Spinal cord (tissue), 9 donors: ENCODE measurements at regions not wholly inside any gene's neighbourhood (a gene's known extent, or its start where the extent isn't known, plus 50 kb on each side); places are given as distances from the start of the nearest gene placed in this dataset.

Source experiments
- DNase-seq, 6 donors: peaks; one replicate each; pipeline versions ENCODE4 v3.0.0 to v3.0.0-alpha.2; 2013 to 2015; ENCODE audit warnings: low spot score in 6 of 6, low read depth in 4 of 6
- H3K27ac ChIP-seq: one replicate; pipeline ENCODE4 v1.5.1; 2013; ENCODE audit warnings: low read depth, low read length, control low read depth
- H3K27me3 ChIP-seq: one replicate; pipeline ENCODE4 v1.6.1; 2013; ENCODE audit warnings: low read length; ENCODE audit not compliant: control insufficient read depth, insufficient read depth
- H3K36me3 ChIP-seq: one replicate; pipeline ENCODE4 v1.6.1; 2013; ENCODE audit warnings: low read length; ENCODE audit not compliant: control insufficient read depth, insufficient read depth
- H3K4me1 ChIP-seq: one replicate; pipeline ENCODE4 v1.6.1; 2013; ENCODE audit warnings: low read length; ENCODE audit not compliant: control insufficient read depth, insufficient read depth
- H3K4me3 ChIP-seq: one replicate; pipeline ENCODE4 v1.5.1; 2013; ENCODE audit warnings: low read depth, low read length, control low read depth
- H3K9me3 ChIP-seq: one replicate; pipeline ENCODE4 v1.6.1; 2013; ENCODE audit warnings: low read length; ENCODE audit not compliant: control insufficient read depth, insufficient read depth
- WGBS: methylation state at CpG from one replicate; pipeline ENCODE4 v1.1.5; 2013; ENCODE audit warnings: missing lambda C conversion rate; ENCODE audit not compliant: insufficient coverage; 5-methylcytosine and 5-hydroxymethylcytosine counted together
- donor health status: healthy.

DNA sequence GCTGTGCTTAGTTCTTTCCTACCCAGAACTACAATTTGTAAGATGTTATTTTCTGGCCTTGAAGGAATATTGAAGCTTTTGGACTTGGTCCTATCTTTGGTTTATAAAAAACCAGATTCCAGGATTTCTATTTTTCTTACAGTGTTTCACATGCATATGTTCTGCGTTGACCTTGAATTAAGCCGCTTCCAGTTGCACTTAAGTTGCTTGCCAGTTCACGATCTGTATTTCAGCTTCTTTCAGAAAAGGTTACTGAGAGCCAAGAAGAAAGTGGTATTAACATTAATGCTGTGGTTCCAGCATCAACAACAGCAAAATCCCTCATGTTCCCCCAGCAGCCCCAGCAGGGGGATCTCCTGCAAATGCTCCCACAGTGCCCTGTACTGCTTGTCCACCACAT, 156.4 kb upstream of the ADAMTS16 start:
- DNase-seq: no peak
- no CpG with 5 or more reads among the region's 3 CpGs for WGBS
- Histone ChIP-seq H3K4me3 (no peak overlapping the region), H3K4me1 (no peaks in the 10 kb centered on the region), H3K27ac (no peak overlapping the region), H3K9me3 (no peaks in the 10 kb centered on the region), H3K27me3 (no peaks in the 10 kb centered on the region), H3K36me3 (no peaks in the 10 kb centered on the region)

DNA sequence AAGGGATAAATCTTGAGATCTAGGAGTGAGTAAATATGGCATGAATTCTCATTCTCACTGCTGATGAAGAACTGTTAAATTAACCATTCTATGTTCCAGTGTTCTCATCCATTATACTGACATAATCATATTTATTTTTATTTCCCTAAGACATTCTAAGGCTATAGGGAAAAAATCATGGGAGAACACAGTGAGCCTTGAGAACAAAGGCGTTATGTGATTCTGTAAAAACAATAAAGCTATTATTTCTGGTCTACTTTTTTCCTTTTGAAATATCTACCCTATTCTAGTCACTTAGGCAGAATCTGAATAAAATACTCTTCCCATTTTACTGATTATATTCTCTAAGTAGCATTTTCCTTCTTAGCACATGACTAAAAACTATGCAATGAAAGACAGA, 155.7 kb upstream of the ADAMTS16 start:
- Histone ChIP-seq H3K27me3 (no peaks in the 10 kb centered on the region), H3K9me3 (no peaks in the 10 kb centered on the region), H3K36me3 (no peaks in the 10 kb centered on the region), H3K27ac (no peak overlapping the region), H3K4me1 (no peaks in the 10 kb centered on the region), H3K4me3 (no peak overlapping the region)
- DNase-seq: peak in 1 of 6 donors; percentile 29
- no CpG with 5 or more reads among the region's 1 CpG for WGBS

DNA sequence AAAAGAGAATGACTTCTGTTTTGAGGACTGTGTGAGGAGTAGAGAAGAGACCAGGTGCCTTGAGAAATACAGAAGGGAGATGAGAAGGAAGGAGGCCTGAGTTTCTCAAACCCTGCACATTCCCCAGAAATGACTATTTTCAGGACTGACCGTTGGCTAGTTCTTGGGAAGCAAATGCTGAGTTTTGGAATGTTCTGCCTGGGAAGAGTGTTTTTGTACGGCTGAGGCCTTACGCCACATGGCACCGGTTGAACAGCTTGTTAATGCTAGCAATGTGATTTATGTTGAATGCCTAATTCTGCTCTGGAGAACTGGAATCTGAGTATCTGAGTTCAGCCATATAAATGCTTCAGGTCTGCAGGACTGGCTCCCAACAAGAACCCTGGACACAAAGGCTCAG, 152.7 kb upstream of the ADAMTS16 start:
- H3K27ac ChIP-seq: no peak overlapping the region
- 67% methylated on average over 4 of the region's 4 CpGs for WGBS
- H3K4me3 ChIP-seq: no peak overlapping the region
- no peaks in the 10 kb centered on the region for H3K36me3 ChIP-seq
- no peaks in the 10 kb centered on the region for H3K9me3 ChIP-seq
- peak in 2 of 6 donors; percentile 21 to 22 for DNase-seq
- H3K4me1 ChIP-seq: no peaks in the 10 kb centered on the region
- H3K27me3 ChIP-seq: no peaks in the 10 kb centered on the region

DNA sequence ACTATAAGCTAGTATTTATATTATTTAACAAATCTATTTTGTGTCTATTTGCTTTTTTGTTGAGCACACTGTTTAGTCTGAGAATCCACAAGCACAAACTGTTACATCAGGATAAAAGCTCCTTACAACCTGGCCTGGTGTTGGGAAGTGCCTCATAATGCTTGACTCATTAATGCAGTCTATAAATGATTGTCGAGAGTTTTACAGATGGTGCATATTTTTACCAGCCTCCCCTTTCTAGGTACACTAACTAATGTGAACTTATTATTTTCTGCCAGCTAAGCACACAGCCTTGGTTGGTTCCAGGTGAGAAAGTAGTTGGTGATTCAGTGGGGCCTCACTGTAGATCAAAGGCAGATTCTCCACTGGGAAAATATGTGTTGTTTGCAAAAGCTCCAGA, 151.0 kb upstream of the ADAMTS16 start:
- H3K4me1 ChIP-seq: no peaks in the 10 kb centered on the region
- no CpG with 5 or more reads among the region's 1 CpG for WGBS
- no peaks in the 10 kb centered on the region for H3K9me3 ChIP-seq
- DNase-seq: no peak
- no peak overlapping the region for H3K4me3 ChIP-seq
- H3K27me3 ChIP-seq: no peaks in the 10 kb centered on the region
- H3K27ac ChIP-seq: no peak overlapping the region
- no peaks in the 10 kb centered on the region for H3K36me3 ChIP-seq

DNA sequence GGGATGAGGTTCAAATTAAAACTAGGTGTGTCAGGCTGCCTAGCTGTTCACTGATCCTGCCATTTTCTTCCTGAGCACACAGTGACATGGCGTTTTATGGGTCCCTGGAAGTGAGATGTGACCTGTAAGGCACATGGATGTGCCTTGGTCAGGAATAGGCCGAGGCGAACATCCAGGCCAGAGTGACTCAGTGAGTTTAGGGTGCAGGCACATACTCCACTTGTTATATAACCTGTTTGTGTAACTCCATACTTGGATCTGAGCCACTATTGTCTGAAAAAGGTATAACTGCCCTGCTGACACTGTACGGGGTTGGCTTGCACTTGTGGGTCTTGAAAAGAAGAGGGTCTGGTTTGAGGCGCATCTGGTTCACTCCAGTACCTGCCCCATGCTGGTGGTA, 150.1 kb upstream of the ADAMTS16 start:
- DNase-seq: no peak
- WGBS: 91% methylated on average over 5 of the region's 5 CpGs
- Histone ChIP-seq H3K4me1 (no peaks in the 10 kb centered on the region), H3K4me3 (no peak overlapping the region), H3K9me3 (no peaks in the 10 kb centered on the region), H3K36me3 (no peaks in the 10 kb centered on the region), H3K27ac (no peak overlapping the region), H3K27me3 (no peaks in the 10 kb centered on the region)

DNA sequence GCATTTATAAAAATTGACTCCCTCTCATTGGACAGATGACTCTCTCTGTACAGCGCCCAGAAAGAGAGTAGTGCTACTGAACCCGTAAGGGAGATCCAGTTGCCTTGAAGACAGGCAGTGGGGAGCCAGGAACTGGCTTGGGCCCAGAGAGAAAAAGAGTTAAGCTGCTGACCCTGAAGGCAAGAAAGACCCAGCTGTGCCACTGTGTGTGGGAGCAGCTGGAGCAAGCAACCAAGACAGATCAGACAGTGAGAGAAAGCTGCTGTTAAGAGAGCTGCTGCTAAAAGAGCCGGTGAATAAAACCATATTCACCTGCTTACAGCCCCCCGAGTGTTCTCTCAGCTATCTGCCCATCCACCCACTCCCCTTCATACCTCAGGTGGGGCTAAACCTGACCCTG, 149.7 kb upstream of the ADAMTS16 start:
- no peak overlapping the region for H3K27ac ChIP-seq
- H3K9me3 ChIP-seq: no peaks in the 10 kb centered on the region
- H3K4me3 ChIP-seq: no peak overlapping the region
- WGBS: 53% methylated on average over 3 of the region's 4 CpGs
- no peaks in the 10 kb centered on the region for H3K4me1 ChIP-seq
- no peaks in the 10 kb centered on the region for H3K36me3 ChIP-seq
- H3K27me3 ChIP-seq: no peaks in the 10 kb centered on the region
- no peak for DNase-seq

DNA sequence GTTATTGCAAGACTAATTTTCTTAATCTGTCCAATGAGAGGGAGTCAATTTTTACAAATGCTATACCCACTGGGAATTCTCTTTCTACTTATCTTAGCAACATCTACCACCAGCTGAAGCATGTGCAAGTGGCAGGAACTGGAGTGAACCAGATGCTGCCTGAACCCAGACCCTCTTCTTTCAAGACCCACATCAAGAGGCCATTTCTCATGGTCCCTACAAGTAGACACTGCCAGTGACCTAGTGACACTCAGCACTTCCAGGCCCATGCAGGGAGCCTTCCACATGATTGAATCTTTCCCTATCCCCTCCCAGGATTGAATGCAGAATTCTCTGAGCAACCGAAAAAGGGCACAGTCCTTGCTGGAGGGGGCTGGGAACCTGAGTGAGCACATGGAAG, 148.2 kb upstream of the ADAMTS16 start:
- Histone ChIP-seq H3K9me3 (no peaks in the 10 kb centered on the region), H3K36me3 (no peaks in the 10 kb centered on the region), H3K27me3 (no peaks in the 10 kb centered on the region), H3K4me1 (no peaks in the 10 kb centered on the region), H3K27ac (no peak overlapping the region), H3K4me3 (no peak overlapping the region)
- WGBS: 50% methylated on average over 1 of the region's 1 CpG
- DNase-seq: no peak

DNA sequence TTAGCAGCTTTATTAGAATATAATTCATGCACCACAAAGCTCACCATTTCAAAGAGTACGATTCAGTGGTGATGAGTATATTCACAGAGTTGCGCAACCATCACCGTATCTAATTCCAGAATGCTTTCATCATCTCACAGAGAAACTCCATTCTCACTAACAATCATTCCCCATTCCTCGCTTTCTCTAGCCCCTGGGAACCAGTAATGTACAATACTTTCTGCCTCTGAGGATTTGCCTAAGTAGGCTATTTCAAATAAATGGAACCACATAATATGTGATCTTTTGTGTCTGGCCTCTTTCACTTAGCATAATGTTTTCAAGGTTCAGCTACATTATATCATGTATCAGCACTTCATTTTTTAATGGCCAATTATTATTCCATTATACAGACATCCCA, 145.1 kb upstream of the ADAMTS16 start:
- H3K4me1 ChIP-seq: no peaks in the 10 kb centered on the region
- H3K4me3 ChIP-seq: no peak overlapping the region
- H3K27me3 ChIP-seq: no peaks in the 10 kb centered on the region
- H3K27ac ChIP-seq: no peak overlapping the region
- WGBS: 63% methylated on average over 2 of the region's 4 CpGs
- peak in 1 of 6 donors; percentile 64 for DNase-seq
- no peaks in the 10 kb centered on the region for H3K36me3 ChIP-seq
- H3K9me3 ChIP-seq: no peaks in the 10 kb centered on the region

DNA sequence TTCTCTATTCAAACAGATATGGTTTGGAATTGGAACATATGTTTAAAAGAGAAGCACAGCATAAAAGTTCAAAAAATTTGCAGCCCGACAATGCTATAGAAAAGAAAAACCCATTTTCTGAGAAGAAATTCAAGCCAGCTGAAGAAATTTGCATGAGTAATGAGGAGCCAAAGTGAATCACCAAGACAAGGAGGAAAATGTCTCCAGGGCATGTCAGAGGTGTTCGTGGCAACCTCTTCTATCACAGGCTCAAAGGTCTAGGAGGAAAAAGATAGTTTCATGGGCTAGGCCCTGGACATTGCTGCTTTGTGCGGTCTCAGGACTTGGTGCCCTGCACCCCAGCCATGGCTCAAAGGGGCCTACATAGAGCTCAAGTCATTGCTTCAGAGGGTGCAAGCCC, 134.8 kb upstream of the ADAMTS16 start:
- Histone ChIP-seq H3K4me3 (no peak overlapping the region), H3K27me3 (no peaks in the 10 kb centered on the region), H3K27ac (no peak overlapping the region), H3K9me3 (no peaks in the 10 kb centered on the region), H3K4me1 (no peaks in the 10 kb centered on the region), H3K36me3 (no peaks in the 10 kb centered on the region)
- 77% methylated on average over 2 of the region's 3 CpGs for WGBS
- DNase-seq: no peak

DNA sequence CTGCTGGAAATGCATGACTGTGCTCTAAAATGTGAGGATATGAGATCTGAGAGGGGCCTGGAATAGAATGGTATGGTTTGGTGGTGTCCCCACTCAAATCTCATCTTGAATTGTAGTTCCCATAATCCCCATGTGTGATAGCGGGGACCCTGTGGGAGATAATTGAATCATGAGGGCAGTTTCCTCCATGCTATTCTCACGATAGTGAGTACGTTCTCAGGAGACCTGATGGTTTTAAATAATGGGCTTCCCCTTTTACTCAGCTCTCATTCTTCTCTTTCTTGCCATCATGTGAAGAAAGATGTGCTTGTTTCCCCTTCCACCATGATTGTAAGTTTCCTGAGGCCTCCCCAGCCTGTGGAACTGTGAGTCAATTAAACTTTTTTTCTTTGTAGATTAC, 133.6 kb upstream of the ADAMTS16 start:
- H3K36me3 ChIP-seq: no peaks in the 10 kb centered on the region
- no peaks in the 10 kb centered on the region for H3K27me3 ChIP-seq
- no peak overlapping the region for H3K4me3 ChIP-seq
- no peak overlapping the region for H3K27ac ChIP-seq
- no peak for DNase-seq
- no peaks in the 10 kb centered on the region for H3K9me3 ChIP-seq
- no CpG with 5 or more reads among the region's 3 CpGs for WGBS
- no peaks in the 10 kb centered on the region for H3K4me1 ChIP-seq
